Suprapubic skin (tissue), 4 donors: ENCODE measurements at regions not wholly inside any gene's neighbourhood (a gene's known extent, or its start where the extent isn't known, plus 50 kb on each side); places are given as distances from the start of the nearest gene placed in this dataset.

Experiments
- CTCF ChIP-seq, 2 donors: fragments of 200-600 bp in 1 of 2; fragments of 450-650 bp in 1 of 2; sonication (generic) in 1 of 2; IDR thresholded peaks; one replicate each; pipeline ENCODE4 v1.5.1; 2016 to 2019; ENCODE audit warnings: antibody characterized with exemption in 2 of 2, mild to moderate bottlenecking in 1 of 2, moderate library complexity in 1 of 2
- EP300 ChIP-seq: sonication (generic); formaldehyde crosslinking; IDR thresholded peaks from one replicate; pipeline ENCODE4 v1.6.1; 2017; ENCODE audit warnings: antibody characterized with exemption
- POLR2A ChIP-seq, 2 donors: fragments of 450-650 bp; IDR thresholded peaks; one replicate each; pipeline ENCODE4 v1.6.1; 2017; ENCODE audit warnings: antibody characterized with exemption in 2 of 2, mild to moderate bottlenecking in 2 of 2, moderate library complexity in 2 of 2
- POLR2AphosphoS5 ChIP-seq, 3 donors: sonication (generic); formaldehyde crosslinking; IDR thresholded peaks; one replicate each; pipeline ENCODE4 v1.6.1; 2017; ENCODE audit warnings: antibody characterized with exemption in 3 of 3

GRCh38 chr15:39333393-39333792, 247.5 kb upstream of the THBS1 start:
- no peak for TF ChIP-seq CTCF (IDR thresholded peaks at IDR 0.05)
- no peak for TF ChIP-seq EP300
- TF ChIP-seq POLR2AphosphoS5 (IDR thresholded peaks at IDR 0.05), result no peak
- no peak for TF ChIP-seq POLR2A (IDR thresholded peaks at IDR 0.05)
